ENCODE measurements at regions not wholly inside any gene's neighbourhood (a gene's known extent, or its start where the extent isn't known, plus 50 kb on each side); places are given as distances from the start of the nearest gene placed in this dataset. TPM values are rescaled to one million over a fixed set of nuclear protein-coding genes. Genes with fewer than 3 reads are reported as not detected.

Small RNAs in the stretch of these regions (small RNA-seq; reads per million reads assigned to genes)
- gene AC009296.1 (ENCODE audit: low replicate concordance) (not detected), gene RF00394 (ENCODE audit: low replicate concordance) (not detected)
